Neural crest cell (in vitro differentiated cells): ENCODE measurements at regions not wholly inside any gene's neighbourhood (a gene's known extent, or its start where the extent isn't known, plus 50 kb on each side); places are given as distances from the start of the nearest gene placed in this dataset.

Experiments
- DNase-seq: peaks from one replicate; pipeline ENCODE4 v3.0.0; 2021; ENCODE audit warnings: low read depth, mixed read lengths, low spot score
- H3K27ac Mint-ChIP-seq: one replicate; pipeline ENCODE4 v1.8.0; 2021; ENCODE audit warnings: mild to moderate bottlenecking, mixed read lengths; ENCODE audit not compliant: unreplicated experiment
- H3K27me3 Mint-ChIP-seq: 2 replicates; pipeline ENCODE4 v1.8.0; 2021; ENCODE audit warnings: low read depth, mild to moderate bottlenecking, mixed read lengths
- H3K36me3 Mint-ChIP-seq: 2 replicates; pipeline ENCODE4 v1.8.0; 2021; ENCODE audit warnings: low read depth, mild to moderate bottlenecking, mixed read lengths
- H3K4me1 Mint-ChIP-seq: 2 replicates; pipeline ENCODE4 v1.8.0; 2021; ENCODE audit warnings: mixed read lengths
- H3K4me3 Mint-ChIP-seq: one replicate; pipeline ENCODE4 v1.8.0; 2021; ENCODE audit warnings: mild to moderate bottlenecking, mixed read lengths
- H3K9me3 Mint-ChIP-seq: 2 replicates; pipeline ENCODE4 v1.8.0; 2021; ENCODE audit warnings: mixed read lengths
- TF ChIP-seq, protein P1 (sequence below): fragments of 200-600 bp; sonication (generic); conservative IDR thresholded peaks from 2 replicates; pipeline ENCODE4 v1.5.0; 2021; ENCODE audit warnings: antibody characterized with exemption, mild to moderate bottlenecking

DNA sequence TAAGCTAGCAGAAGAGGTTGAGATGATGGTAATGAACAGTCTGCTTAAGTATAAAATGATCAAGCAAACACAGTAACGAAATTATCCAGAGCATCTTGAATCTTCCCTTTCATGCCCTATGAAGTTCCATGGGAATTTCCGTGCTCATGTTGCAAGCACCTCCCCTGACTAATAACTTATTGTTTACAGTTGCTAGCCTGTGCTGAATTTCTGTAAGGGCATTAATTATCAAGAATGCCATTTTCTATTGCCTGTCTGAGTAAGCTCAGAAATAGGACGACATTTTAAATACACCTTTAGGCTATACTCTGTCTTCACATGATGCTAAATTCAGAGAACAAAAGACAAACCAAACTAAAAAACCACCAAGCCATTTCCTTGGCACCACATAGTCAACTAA lies 257.5 kb upstream of the LRTM1 start:
- H3K27me3 Mint-ChIP-seq = no peaks in the 10 kb centered on the region
- H3K36me3 Mint-ChIP-seq = no peaks in the 10 kb centered on the region
- TF ChIP-seq, protein P1, sequence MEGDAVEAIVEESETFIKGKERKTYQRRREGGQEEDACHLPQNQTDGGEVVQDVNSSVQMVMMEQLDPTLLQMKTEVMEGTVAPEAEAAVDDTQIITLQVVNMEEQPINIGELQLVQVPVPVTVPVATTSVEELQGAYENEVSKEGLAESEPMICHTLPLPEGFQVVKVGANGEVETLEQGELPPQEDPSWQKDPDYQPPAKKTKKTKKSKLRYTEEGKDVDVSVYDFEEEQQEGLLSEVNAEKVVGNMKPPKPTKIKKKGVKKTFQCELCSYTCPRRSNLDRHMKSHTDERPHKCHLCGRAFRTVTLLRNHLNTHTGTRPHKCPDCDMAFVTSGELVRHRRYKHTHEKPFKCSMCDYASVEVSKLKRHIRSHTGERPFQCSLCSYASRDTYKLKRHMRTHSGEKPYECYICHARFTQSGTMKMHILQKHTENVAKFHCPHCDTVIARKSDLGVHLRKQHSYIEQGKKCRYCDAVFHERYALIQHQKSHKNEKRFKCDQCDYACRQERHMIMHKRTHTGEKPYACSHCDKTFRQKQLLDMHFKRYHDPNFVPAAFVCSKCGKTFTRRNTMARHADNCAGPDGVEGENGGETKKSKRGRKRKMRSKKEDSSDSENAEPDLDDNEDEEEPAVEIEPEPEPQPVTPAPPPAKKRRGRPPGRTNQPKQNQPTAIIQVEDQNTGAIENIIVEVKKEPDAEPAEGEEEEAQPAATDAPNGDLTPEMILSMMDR = no peak
- no peaks in the 10 kb centered on the region for H3K9me3 Mint-ChIP-seq
- no peak overlapping the region for H3K27ac Mint-ChIP-seq
- H3K4me3 Mint-ChIP-seq = no peak overlapping the region
- peaks cover 30% of the 10 kb centered on the region for H3K4me1 Mint-ChIP-seq
- DNase-seq = no peak

DNA sequence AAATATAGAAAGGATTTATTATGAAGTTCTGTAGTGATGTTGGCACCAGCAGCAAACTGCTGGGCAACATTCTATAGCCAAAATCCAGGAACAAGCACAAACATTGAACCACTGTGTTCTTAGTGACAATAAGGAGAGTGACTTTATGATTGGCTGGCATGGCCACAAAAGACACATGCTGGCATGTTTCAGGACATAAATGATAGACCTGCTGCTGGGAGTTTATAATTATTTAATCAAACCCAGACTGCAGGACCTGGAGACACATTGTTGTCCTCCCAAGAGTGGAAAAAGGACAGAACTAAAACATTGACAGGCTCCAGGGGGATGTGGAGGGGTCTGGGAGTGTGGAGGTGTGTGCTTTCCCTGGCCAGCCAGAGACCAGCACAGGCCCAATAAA lies 255.3 kb upstream of the LRTM1 start:
- no peak overlapping the region for H3K27ac Mint-ChIP-seq
- H3K36me3 Mint-ChIP-seq = no peaks in the 10 kb centered on the region
- peaks cover 11% of the 10 kb centered on the region for H3K4me1 Mint-ChIP-seq
- TF ChIP-seq, protein P1 = no peak
- DNase-seq = no peak
- no peaks in the 10 kb centered on the region for H3K27me3 Mint-ChIP-seq
- H3K9me3 Mint-ChIP-seq = no peaks in the 10 kb centered on the region
- no peak overlapping the region for H3K4me3 Mint-ChIP-seq

DNA sequence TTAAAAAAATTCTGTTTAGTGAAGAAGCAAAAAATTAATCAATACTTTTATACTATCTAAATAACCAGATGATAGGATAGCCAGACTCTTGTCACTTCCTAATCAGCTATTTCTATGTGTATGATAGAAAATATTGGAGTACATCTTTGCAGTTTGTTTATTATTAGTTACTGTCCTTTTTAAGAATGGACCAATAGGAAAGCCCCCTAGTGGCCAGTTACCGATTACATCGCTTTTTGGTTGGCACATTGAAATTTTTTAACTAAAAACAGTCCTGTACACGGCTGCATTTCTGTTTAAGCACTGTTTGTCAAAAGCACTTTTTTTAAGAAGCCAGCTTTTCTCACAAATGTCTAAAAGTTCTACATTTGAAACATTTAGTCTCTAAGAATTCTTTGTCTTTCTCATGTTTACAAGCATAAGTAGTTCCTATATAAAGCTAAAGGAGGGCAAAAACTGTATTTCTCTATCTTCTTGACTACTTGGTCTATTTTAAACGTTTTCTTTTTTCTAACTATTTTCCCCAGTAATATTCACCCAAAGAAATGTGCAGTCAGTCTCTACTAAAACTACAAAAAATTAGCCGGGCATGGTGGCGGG lies 253.2 kb upstream of the LRTM1 start:
- H3K27ac Mint-ChIP-seq = no peak overlapping the region
- no peaks in the 10 kb centered on the region for H3K36me3 Mint-ChIP-seq
- no peaks in the 10 kb centered on the region for H3K9me3 Mint-ChIP-seq
- peaks cover 6% of the 10 kb centered on the region for H3K4me1 Mint-ChIP-seq
- H3K4me3 Mint-ChIP-seq = no peak overlapping the region
- peak; percentile 40 for DNase-seq
- no peaks in the 10 kb centered on the region for H3K27me3 Mint-ChIP-seq
- TF ChIP-seq, protein P1 = peak; percentile 87

DNA sequence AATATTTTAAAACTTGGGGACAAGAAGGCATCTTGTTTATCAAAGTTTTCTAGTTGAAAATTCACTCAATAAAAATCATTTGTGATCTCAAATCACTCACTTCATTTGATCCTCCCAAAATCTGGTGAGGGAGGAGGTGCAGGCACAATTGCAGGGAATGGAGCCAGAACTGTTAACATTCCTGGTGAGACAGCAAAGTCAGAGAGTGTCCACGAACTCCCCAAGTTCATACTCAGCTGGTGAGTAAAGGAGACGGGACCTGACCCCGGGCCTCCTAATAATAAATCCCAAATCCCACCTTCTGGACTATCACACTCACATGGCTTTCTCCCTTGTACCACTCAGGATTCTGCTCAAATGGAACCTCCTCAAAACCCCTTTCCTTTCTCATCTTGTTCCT lies 252.3 kb upstream of the LRTM1 start:
- no peaks in the 10 kb centered on the region for H3K9me3 Mint-ChIP-seq
- no peak overlapping the region for H3K4me3 Mint-ChIP-seq
- no peaks in the 10 kb centered on the region for H3K36me3 Mint-ChIP-seq
- no peaks in the 10 kb centered on the region for H3K27me3 Mint-ChIP-seq
- TF ChIP-seq, protein P1 = no peak
- DNase-seq = no peak
- no peak overlapping the region for H3K27ac Mint-ChIP-seq
- H3K4me1 Mint-ChIP-seq = no peaks in the 10 kb centered on the region

DNA sequence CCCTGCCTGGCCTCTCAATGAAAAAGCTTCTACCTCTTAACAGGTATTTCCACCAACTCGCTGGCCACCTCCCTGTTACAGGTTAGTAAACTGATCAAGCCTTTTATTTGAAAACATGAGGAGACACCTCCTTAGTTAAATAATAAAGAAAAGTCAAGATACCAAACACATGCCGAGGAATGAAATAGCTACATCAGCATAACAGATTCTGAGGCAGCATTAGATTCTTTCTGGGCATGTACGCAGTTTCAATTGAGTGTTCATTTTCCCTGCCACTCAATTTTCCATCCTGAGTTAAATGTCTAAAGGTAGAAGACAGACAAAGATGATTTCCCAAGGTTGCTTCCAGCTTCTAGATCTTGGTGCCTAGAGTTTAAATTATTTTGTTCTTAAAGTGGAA lies 250.5 kb upstream of the LRTM1 start:
- Mint-ChIP-seq H3K27ac (no peak overlapping the region), H3K9me3 (no peaks in the 10 kb centered on the region)
- TF ChIP-seq, protein P1 = no peak

More for the DNA sequence above, 250.5 kb upstream of the LRTM1 start:
- Mint-ChIP-seq H3K27me3 (no peaks in the 10 kb centered on the region), H3K4me1 (no peaks in the 10 kb centered on the region), H3K36me3 (no peaks in the 10 kb centered on the region), H3K4me3 (no peak overlapping the region)
- DNase-seq = no peak
